ENCODE measurements at regions not wholly inside any gene's neighbourhood (a gene's known extent, or its start where the extent isn't known, plus 50 kb on each side); places are given as distances from the start of the nearest gene placed in this dataset.

DNA sequence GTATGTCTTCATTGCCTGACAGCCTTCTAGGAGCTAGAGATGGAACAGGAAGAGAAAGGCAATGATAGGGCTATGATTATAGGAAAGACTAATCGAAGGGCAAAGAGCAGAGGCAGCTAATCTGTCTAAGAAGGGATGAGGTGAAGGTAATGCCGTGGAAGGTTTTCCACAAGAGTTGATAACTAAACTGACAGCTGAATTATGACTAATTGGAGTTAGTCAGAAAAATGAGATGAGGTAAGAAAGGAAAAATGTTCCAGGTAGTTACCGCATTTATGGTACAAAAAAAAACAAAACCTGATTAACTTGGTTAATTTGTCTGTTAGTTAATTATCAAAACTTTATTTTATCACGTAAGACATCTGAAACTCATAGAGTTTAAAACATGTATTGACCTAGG, 260.3 kb downstream of the SLITRK6 start:
- DNase-seq (ENCODE audit: extremely low spot score): no peak
- TF ChIP-seq, protein P1, sequence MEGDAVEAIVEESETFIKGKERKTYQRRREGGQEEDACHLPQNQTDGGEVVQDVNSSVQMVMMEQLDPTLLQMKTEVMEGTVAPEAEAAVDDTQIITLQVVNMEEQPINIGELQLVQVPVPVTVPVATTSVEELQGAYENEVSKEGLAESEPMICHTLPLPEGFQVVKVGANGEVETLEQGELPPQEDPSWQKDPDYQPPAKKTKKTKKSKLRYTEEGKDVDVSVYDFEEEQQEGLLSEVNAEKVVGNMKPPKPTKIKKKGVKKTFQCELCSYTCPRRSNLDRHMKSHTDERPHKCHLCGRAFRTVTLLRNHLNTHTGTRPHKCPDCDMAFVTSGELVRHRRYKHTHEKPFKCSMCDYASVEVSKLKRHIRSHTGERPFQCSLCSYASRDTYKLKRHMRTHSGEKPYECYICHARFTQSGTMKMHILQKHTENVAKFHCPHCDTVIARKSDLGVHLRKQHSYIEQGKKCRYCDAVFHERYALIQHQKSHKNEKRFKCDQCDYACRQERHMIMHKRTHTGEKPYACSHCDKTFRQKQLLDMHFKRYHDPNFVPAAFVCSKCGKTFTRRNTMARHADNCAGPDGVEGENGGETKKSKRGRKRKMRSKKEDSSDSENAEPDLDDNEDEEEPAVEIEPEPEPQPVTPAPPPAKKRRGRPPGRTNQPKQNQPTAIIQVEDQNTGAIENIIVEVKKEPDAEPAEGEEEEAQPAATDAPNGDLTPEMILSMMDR (IDR thresholded peaks at IDR 0.05; ENCODE audit: control extremely low read depth, extremely low read depth, low read depth, missing control alignments): no peak
- CTCF ChIA-PET: no interaction called here
- POLR2A ChIA-PET: no interaction called here

DNA sequence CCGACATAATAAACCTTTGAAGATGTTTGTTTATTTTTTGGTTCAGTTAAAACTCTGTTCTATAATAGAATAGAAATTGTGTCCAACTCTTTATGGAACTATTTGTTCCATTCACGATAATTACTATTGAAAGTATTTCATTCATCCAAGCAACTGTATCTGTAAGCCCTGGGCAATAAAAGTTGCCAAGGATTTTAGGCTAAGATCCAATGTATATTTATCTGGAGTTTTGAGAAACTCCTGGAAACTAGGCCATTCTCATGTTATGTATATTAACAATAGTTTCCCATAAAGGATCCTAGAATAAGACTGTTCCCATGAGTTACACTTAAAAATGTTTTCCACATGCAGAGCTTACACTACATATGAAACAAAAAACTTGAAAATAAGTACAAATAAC, 261.6 kb downstream of the SLITRK6 start:
- no peak for DNase-seq (ENCODE audit: extremely low spot score)
- POLR2A ChIA-PET: no interaction called here
- CTCF ChIA-PET: no interaction called here
- TF ChIP-seq, protein P1 (IDR thresholded peaks at IDR 0.05; ENCODE audit: control extremely low read depth, extremely low read depth, low read depth, missing control alignments): no peak

DNA sequence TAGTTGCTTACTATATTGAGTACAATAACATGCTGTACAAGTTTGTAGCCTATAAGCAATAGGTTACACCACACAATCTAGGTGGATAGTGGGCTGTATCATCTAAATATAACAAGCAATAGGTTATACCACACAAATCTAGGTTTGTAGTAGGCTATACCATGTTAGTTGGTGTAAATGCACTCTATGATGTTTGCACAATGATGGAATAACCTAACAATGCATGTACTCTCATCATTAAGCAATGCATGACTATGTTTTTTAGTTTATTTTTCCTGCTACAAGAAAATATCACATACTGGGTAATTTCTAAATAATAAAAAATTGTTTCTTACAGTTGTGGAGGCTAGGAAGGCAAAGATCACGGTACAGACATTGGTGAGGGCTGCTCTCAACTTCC, 262.5 kb downstream of the SLITRK6 start:
- TF ChIP-seq, protein P1 (IDR thresholded peaks at IDR 0.05; ENCODE audit: control extremely low read depth, extremely low read depth, low read depth, missing control alignments): no peak
- DNase-seq (ENCODE audit: extremely low spot score): no peak
- ChIA-PET POLR2A (no interaction called here), CTCF (no interaction called here)

DNA sequence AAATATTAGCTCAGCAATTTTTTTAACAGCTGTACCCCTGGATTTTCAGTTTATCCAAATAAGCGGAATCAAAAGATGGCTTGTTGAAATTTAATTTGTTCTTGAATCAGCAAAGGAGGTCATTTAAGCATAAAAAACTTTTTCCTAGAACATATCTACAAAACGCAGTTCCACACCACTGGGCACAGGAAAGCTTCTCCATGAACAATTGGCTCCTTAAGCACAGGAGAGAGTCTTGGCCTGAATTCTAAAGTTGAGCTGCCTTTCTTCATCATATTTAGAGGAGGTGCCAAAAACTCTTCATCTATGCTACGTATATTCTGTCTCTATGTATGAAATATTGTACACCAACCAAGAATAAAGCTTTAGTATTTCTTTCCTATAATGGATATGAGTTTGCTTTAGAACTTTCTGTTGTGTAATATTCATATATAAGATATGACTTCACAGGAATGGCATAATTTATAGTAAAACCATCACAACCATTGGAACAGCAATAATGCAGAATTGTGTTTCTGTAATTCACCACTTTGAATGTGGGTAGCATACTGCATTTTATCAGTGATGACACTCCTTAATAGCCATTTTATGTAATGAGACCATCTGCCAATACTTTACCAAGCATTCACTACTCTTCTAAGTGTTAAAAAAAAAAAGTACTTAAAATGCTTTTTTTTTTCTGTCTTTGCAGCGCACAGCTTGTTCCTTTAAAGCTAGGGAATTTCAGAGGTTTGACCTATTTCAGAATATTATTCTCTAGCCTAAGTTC, 263.7 kb downstream of the SLITRK6 start:
- DNase-seq (ENCODE audit: extremely low spot score): no peak
- TF ChIP-seq, protein P1 (IDR thresholded peaks at IDR 0.05; ENCODE audit: control extremely low read depth, extremely low read depth, low read depth, missing control alignments): no peak
- ChIA-PET POLR2A (no interaction called here), CTCF (no interaction called here)

DNA sequence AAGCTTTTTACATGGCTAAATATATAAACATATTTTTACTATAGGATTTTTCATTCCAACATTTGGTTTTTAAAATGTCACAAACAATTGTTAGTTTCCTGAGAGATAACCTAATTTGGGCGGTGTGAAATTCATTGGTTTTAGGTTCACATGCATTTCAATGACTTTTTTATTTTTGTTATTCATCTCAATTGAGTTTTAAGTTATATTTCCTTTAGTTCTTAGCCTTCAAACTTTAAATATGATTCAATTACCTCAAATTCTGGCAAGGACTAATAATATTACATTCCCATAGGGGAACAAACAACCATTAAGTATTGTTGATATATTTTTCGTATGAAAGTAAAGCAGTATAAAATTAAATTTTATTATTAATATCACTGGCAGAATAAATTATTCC, 265.3 kb downstream of the SLITRK6 start:
- CTCF ChIA-PET: no interaction called here
- no peak for DNase-seq (ENCODE audit: extremely low spot score)
- TF ChIP-seq, protein P1 (IDR thresholded peaks at IDR 0.05; ENCODE audit: control extremely low read depth, extremely low read depth, low read depth, missing control alignments): no peak
- POLR2A ChIA-PET: no interaction called here

DNA sequence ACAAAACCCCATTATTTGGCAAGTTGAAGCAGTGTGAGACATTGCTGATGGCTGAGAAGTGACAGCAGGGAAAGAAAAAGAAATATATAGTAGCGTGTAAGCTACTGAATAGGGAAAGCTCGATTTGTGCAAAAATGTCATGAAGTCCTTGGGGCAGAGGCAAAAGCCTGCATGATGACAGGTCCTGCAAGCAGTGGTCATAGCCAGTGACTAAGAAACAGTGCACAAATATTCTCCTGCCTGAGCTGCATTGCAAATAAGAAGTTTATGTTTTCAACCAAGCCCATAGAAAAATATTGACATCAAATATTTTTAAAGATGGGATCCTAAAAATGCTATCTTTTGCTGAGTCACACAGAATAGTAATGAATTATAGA, 270.0 kb downstream of the SLITRK6 start:
- DNase-seq (ENCODE audit: extremely low spot score): no peak
- TF ChIP-seq, protein P1 (IDR thresholded peaks at IDR 0.05; ENCODE audit: control extremely low read depth, extremely low read depth, low read depth, missing control alignments): no peak
- CTCF ChIA-PET: no interaction called here
- POLR2A ChIA-PET: no interaction called here

Data from GM10248 (cell line).